Nephron (organoid): ENCODE measurements at regions not wholly inside any gene's neighbourhood (a gene's known extent, or its start where the extent isn't known, plus 50 kb on each side); places are given as distances from the start of the nearest gene placed in this dataset.

Source experiments
- H3K27ac Mint-ChIP-seq, 3 experiments: 2 replicates each; pipeline ENCODE4 v1.8.0; 2020; ENCODE audit warnings: mixed read lengths in 3 of 3, mild to moderate bottlenecking in 2 of 3, moderate library complexity in 1 of 3
- H3K27me3 Mint-ChIP-seq: 2 replicates; pipeline ENCODE4 v1.8.0; 2021; ENCODE audit warnings: low read depth, mild to moderate bottlenecking, moderate library complexity, mixed read lengths
- H3K36me3 Mint-ChIP-seq: 2 replicates; pipeline ENCODE4 v1.8.0; 2020; ENCODE audit warnings: low read depth, mixed read lengths
- H3K4me1 Mint-ChIP-seq: 2 replicates; pipeline ENCODE4 v1.8.0; 2020; ENCODE audit warnings: mixed read lengths
- H3K4me3 Mint-ChIP-seq, 3 experiments: 2 replicates each; pipeline ENCODE4 v1.8.0; 2020; ENCODE audit warnings: mild to moderate bottlenecking in 3 of 3, mixed read lengths in 3 of 3, moderate library complexity in 2 of 3
- H3K9me3 Mint-ChIP-seq: 2 replicates; pipeline ENCODE4 v1.8.0; 2020; ENCODE audit warnings: mixed read lengths
- CTCF ChIP-seq, 3 experiments: fragments of 200-600 bp; sonication (generic); IDR thresholded peaks; one replicate each; pipeline ENCODE4 v1.5.0; 2021; ENCODE audit warnings: antibody characterized with exemption in 3 of 3; ENCODE audit not compliant: unreplicated experiment in 3 of 3

DNA sequence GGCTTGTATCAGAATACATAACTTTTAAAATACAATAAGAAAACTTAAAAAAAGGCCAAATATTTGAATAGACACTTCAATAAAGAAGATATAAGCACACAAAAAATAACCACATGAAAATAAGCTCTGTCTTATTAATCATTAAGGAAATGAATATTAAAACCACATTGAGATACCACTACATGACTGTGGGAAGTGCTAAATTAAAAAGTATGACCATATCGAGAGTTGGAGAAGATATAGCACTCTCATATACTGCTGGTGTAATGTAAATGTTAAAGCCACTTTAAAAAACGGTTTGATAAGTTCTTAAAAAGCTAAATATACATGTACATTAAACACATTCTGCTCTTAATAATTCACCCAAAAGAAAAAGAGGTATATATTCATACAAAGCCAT is 104.6 kb upstream of the TRIB2 start:
- H3K4me1 Mint-ChIP-seq: peaks cover 13% of the 10 kb centered on the region
- no peak for TF ChIP-seq CTCF (IDR thresholded peaks at IDR 0.05; ENCODE audit: unreplicated experiment in 3 of 3)
- H3K36me3 Mint-ChIP-seq: no peaks in the 10 kb centered on the region
- no peak overlapping the region for H3K4me3 Mint-ChIP-seq
- no peaks in the 10 kb centered on the region for H3K9me3 Mint-ChIP-seq
- no peaks in the 10 kb centered on the region for H3K27me3 Mint-ChIP-seq
- peak overlapping the region in 2 of 3 experiments; percentile 13 to 41 for H3K27ac Mint-ChIP-seq

GRCh38 chr2:12612671-12613070 is 104.1 kb upstream of the TRIB2 start:
- Mint-ChIP-seq H3K4me1 (peaks cover 13% of the 10 kb centered on the region), H3K4me3 (no peak overlapping the region), H3K27me3 (no peaks in the 10 kb centered on the region), H3K36me3 (no peaks in the 10 kb centered on the region), H3K9me3 (no peaks in the 10 kb centered on the region), H3K27ac (peak overlapping the region; percentile 13 to 83 (median 41))
- TF ChIP-seq CTCF (IDR thresholded peaks at IDR 0.05; ENCODE audit: unreplicated experiment in 3 of 3): no peak

GRCh38 chr2:12613137-12613835 is 103.5 kb upstream of the TRIB2 start:
- peak overlapping the region; percentile 83 to 97 (median 93) for H3K27ac Mint-ChIP-seq
- peak overlapping the region in 2 of 3 experiments; percentile 47 to 59 for H3K4me3 Mint-ChIP-seq
- no peaks in the 10 kb centered on the region for H3K36me3 Mint-ChIP-seq
- H3K9me3 Mint-ChIP-seq: no peaks in the 10 kb centered on the region
- no peaks in the 10 kb centered on the region for H3K27me3 Mint-ChIP-seq
- H3K4me1 Mint-ChIP-seq: peaks cover 13% of the 10 kb centered on the region
- TF ChIP-seq CTCF (IDR thresholded peaks at IDR 0.05; ENCODE audit: unreplicated experiment in 3 of 3): no peak

- Mint-ChIP-seq H3K36me3 (no peaks in the 10 kb centered on the region), H3K9me3 (no peaks in the 10 kb centered on the region), H3K27ac (no peak overlapping the region), H3K4me3 (no peak overlapping the region), H3K4me1 (peaks cover 21% of the 10 kb centered on the region), H3K27me3 (no peaks in the 10 kb centered on the region)
- TF ChIP-seq CTCF (IDR thresholded peaks at IDR 0.05; ENCODE audit: unreplicated experiment in 3 of 3): no peak
Observed at GRCh38 chr2:12615509-12615908, 101.2 kb upstream of the TRIB2 start.

DNA sequence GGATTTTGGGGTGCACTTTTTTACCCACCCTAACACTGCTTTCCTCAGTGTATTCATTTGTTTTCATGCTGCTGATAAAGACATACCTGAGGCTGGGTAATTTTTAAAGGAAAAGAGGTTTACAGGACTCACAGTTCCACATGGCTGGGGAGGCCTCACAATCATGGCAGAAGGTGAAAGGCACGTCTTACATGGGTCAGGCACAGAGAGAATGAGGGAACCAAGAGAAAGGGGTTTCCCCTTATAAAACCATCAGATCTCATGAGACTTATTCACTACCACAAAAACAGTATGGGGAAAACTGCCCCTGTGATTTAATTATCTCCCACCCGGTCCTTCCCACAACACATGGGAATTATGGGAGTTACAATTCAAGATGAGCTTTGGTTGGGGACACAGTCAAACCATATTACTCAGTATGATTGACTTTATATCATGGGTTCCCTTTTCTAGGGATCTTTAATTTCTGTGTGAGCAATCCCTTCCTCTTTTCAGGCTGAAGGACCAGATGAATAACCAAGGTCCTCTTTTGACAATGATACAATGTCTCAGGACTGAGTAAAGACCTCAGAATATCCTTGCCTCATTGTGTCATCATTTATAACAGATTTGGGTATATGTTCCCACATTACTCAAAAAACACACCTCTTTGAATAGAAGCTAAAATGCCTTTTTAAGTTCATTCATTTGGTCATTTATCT is 100.1 kb upstream of the TRIB2 start:
- Mint-ChIP-seq H3K4me3 (no peak overlapping the region), H3K27ac (no peak overlapping the region), H3K36me3 (no peaks in the 10 kb centered on the region), H3K27me3 (no peaks in the 10 kb centered on the region), H3K9me3 (no peaks in the 10 kb centered on the region), H3K4me1 (peaks cover 21% of the 10 kb centered on the region)
- TF ChIP-seq CTCF (IDR thresholded peaks at IDR 0.05; ENCODE audit: unreplicated experiment in 3 of 3): no peak
